WERI-Rb-1 (cell line): ENCODE measurements at regions not wholly inside any gene's neighbourhood (a gene's known extent, or its start where the extent isn't known, plus 50 kb on each side); places are given as distances from the start of the nearest gene placed in this dataset.

Source experiments
- DNase-seq: peaks from one replicate; pipeline ENCODE4 v3.0.0-alpha.2; 2020
- H3K27ac ChIP-seq: fragments of 250-450 bp; sonication (Bioruptor Pico); 2 replicates; pipeline ENCODE4 v1.5.1; 2020; ENCODE audit warnings: mild to moderate bottlenecking, moderate library complexity
- H3K27me3 ChIP-seq: fragments of 250-450 bp; sonication (Bioruptor Pico); 2 replicates; pipeline ENCODE4 v1.5.1; 2021; ENCODE audit warnings: mild to moderate bottlenecking, low read depth, moderate library complexity; ENCODE audit not compliant: insufficient read depth, severe bottlenecking
- H3K36me3 ChIP-seq: fragments of 250-450 bp; sonication (Bioruptor Pico); 2 replicates; pipeline ENCODE4 v1.5.1; 2020; ENCODE audit warnings: mild to moderate bottlenecking, moderate library complexity
- H3K4me3 ChIP-seq: 2 replicates; pipeline ENCODE4 v1.5.1; 2011; ENCODE audit warnings: low read depth, mild to moderate bottlenecking, control low read depth, low read length
- H3K9me3 ChIP-seq: fragments of 250-450 bp; sonication (Bioruptor Pico); 2 replicates; pipeline ENCODE4 v1.5.1; 2021; ENCODE audit warnings: mild to moderate bottlenecking, moderate library complexity; ENCODE audit not compliant: severe bottlenecking
- CTCF ChIP-seq: IDR thresholded peaks from 2 replicates; pipeline ENCODE4 v1.5.1; 2011; ENCODE audit warnings: low read depth, mild to moderate bottlenecking, control low read depth, inconsistent platforms, low read length

GRCh38 chr6:101326411-101326810 is 67.1 kb upstream of the GRIK2 start:
- no peaks in the 10 kb centered on the region for H3K27me3 ChIP-seq

DNA sequence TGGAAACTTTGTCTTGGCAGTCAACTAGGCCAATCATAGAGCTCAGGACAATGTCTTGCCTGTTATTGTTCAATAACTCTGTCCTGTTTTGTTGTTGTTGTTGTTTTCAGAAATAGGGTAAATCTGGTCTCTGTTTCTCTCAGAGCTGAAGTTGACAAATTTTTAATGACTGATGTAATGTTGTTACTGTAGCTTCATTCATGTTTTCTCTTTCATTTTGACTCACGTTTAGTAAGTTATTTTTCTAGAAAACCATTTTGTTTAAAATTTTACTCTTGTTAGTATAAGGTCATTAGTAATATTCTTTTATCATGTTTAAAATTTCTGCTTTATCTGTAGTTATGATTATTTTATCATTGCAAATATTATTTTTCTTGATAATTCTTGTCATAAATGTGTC is 51.6 kb upstream of the GRIK2 start:
- no peak overlapping the region for H3K4me3 ChIP-seq
- H3K36me3 ChIP-seq = no peaks in the 10 kb centered on the region
- H3K27me3 ChIP-seq = no peaks in the 10 kb centered on the region
- DNase-seq = no peak
- TF ChIP-seq CTCF = no peak
- no peaks in the 10 kb centered on the region for H3K9me3 ChIP-seq
- peak overlapping the region; percentile 22 for H3K27ac ChIP-seq

More at GRCh38 chr6:101326411-101326810, 67.1 kb upstream of the GRIK2 start:
- Histone ChIP-seq H3K4me3 (no peak overlapping the region), H3K36me3 (no peaks in the 10 kb centered on the region), H3K9me3 (no peaks in the 10 kb centered on the region), H3K27ac (no peak overlapping the region)
- no peak for TF ChIP-seq CTCF
- DNase-seq = no peak
